K562 (cell line): ENCODE measurements at regions not wholly inside any gene's neighbourhood (a gene's known extent, or its start where the extent isn't known, plus 50 kb on each side); places are given as distances from the start of the nearest gene placed in this dataset.

Experiments
- ATAC-seq: fragments of 200-7000 bp; cut with Tn5 transposase; 3 replicates; pipeline ENCODE4 v1.9.1; 2020; ENCODE audit warnings: moderate library complexity
- BruUV-seq: library from RNA; stranded (reverse); fragments of 400-500 nt; replicated peaks from 2 replicates; lab custom pipeline; 2021; lab: Mats Ljungman, UMichigan
- CTCF ChIA-PET: fragments of 300-600 bp; formaldehyde crosslinking; extraction: SDS; loops from one replicate; lab custom pipeline; 2021; ENCODE audit warnings: low intra/inter-chr PET ratio; lab: Yijun Ruan, JAX
- POLR2A ChIA-PET: fragments of 300-600, 350-650 bp; sonication (Branson Sonifier 250); formaldehyde crosslinking; extraction: SDS; loops from one replicate; lab custom pipeline; 2021; ENCODE audit warnings: antibody characterized with exemption, inconsistent platforms; lab: Yijun Ruan, JAX
- DNase-seq, 4 experiments: peaks; one replicate each; pipeline versions ENCODE4 v3.0.0 to v3.0.0-alpha.2; 2011 to 2018; ENCODE audit warnings: low spot score in 3 of 4, mixed read lengths in 3 of 4; ENCODE audit errors: extremely low read depth in 1 of 4
- FAIRE-seq: peaks from 2 replicates; lab custom pipeline; 2011; peaks lifted over from hg19 to GRCh38; lab: Jason Lieb, UNC
- H2AFZ ChIP-seq: 2 replicates; pipeline ENCODE4 v1.6.0; 2011; ENCODE audit warnings: low read depth, low read length, control low read depth, inconsistent platforms
- H3K27ac ChIP-seq: fragments of 200-600 bp; 3 replicates; pipeline ENCODE4 v1.8.0; 2011; ENCODE audit warnings: low read depth, mild to moderate bottlenecking, control low read depth, inconsistent platforms, low read length, moderate library complexity, mixed read lengths; ENCODE audit errors: extremely low read depth
- H3K27me3 ChIP-seq, 2 experiments: fragments of 300-600 bp in 1 of 2; 2 replicates in 1 of 2; 3 replicates in 1 of 2; pipeline versions ENCODE4 v1.6.0 to v1.8.0; 2011; ENCODE audit warnings: inconsistent platforms in 2 of 2, low read length in 2 of 2, mild to moderate bottlenecking in 1 of 2, mixed read lengths in 1 of 2, moderate library complexity in 1 of 2; ENCODE audit not compliant: control insufficient read depth in 2 of 2, insufficient read depth in 2 of 2
- H3K36me3 ChIP-seq: fragments of 300-600 bp; 3 replicates; pipeline ENCODE4 v1.8.0; 2011; ENCODE audit warnings: mild to moderate bottlenecking, low read length, inconsistent platforms; ENCODE audit not compliant: control insufficient read depth, insufficient read depth
- H3K4me1 ChIP-seq, 2 experiments: fragments of 200-600 bp in 1 of 2; replicated peaks in 1 of 2; 2 replicates in 1 of 2; 3 replicates in 1 of 2; pipeline versions ENCODE4 v1.5.1 to v1.8.0; 2011; ENCODE audit warnings: inconsistent platforms in 2 of 2, low read length in 2 of 2, mild to moderate bottlenecking in 1 of 2, mixed read lengths in 1 of 2, moderate library complexity in 1 of 2; ENCODE audit not compliant: control insufficient read depth in 2 of 2, insufficient read depth in 2 of 2
- H3K4me2 ChIP-seq: 2 replicates; pipeline ENCODE4 v1.6.1; 2011; ENCODE audit warnings: low read length, control low read depth, inconsistent platforms, mixed read lengths; ENCODE audit not compliant: insufficient read depth
- H3K4me3 ChIP-seq: fragments of 200-600 bp; sonication (generic), shearing (Covaris generic); 2 replicates; pipeline ENCODE4 v1.5.1; 2016; ENCODE audit warnings: control low read depth, inconsistent platforms
- H3K79me2 ChIP-seq: fragments of 200-600 bp; 3 replicates; pipeline ENCODE4 v1.8.0; 2011; ENCODE audit warnings: low read length, inconsistent platforms; ENCODE audit not compliant: control insufficient read depth, insufficient read depth
- H3K9ac ChIP-seq, 2 experiments: 2 replicates each; pipeline versions ENCODE4 v1.6.0 to v1.6.1; 2011; ENCODE audit warnings: low read depth in 2 of 2, low read length in 2 of 2, control low read depth in 1 of 2, inconsistent platforms in 1 of 2, mild to moderate bottlenecking in 1 of 2, mixed read lengths in 1 of 2; ENCODE audit not compliant: insufficient read depth in 1 of 2
- H3K9me1 ChIP-seq: one replicate; pipeline ENCODE4 v1.6.0; 2011; ENCODE audit warnings: inconsistent platforms, mild to moderate bottlenecking, low read length, moderate library complexity; ENCODE audit not compliant: control insufficient read depth, insufficient read depth
- H3K9me3 ChIP-seq: replicated peaks from 2 replicates; pipeline ENCODE4 v1.5.1; 2011; ENCODE audit warnings: low read depth, low read length, inconsistent platforms; ENCODE audit not compliant: control insufficient read depth, insufficient read depth
- H4K20me1 ChIP-seq: replicated peaks from 2 replicates; pipeline ENCODE4 v1.6.1; 2011; ENCODE audit warnings: low read length, inconsistent platforms, mixed read lengths; ENCODE audit not compliant: control insufficient read depth, insufficient read depth
- BRF2 ChIP-seq: IDR thresholded peaks from 3 replicates; pipeline ENCODE4 v1.6.1; 2011; ENCODE audit warnings: borderline replicate concordance, mild to moderate bottlenecking; ENCODE audit not compliant: insufficient read length, insufficient read depth
- CCNT2 ChIP-seq: IDR thresholded peaks from 2 replicates; pipeline ENCODE4 v1.6.1; 2011; ENCODE audit warnings: borderline replicate concordance, low read depth, mild to moderate bottlenecking, moderate library complexity, mixed read lengths, low read length; ENCODE audit not compliant: insufficient read length; ENCODE audit errors: extremely low read depth
- FOS ChIP-seq: IDR thresholded peaks from 3 replicates; pipeline ENCODE4 v1.6.1; 2011; ENCODE audit not compliant: insufficient read length; ENCODE audit errors: extremely low read depth
- HNRNPL ChIP-seq: fragments of 200-400 bp; formaldehyde crosslinking; IDR thresholded peaks from 2 replicates; pipeline ENCODE4 v1.6.1; 2017; ENCODE audit warnings: low read depth, mild to moderate bottlenecking, low read length
- TBL1XR1 ChIP-seq, 2 experiments: IDR thresholded peaks; 2 replicates each; pipeline ENCODE4 v1.6.1; 2012; ENCODE audit warnings: improper control_type of control experiment in 2 of 2, low read length in 2 of 2, mild to moderate bottlenecking in 1 of 2
- TEAD2 ChIP-seq: fragments of 450-650 bp; IDR thresholded peaks from 2 replicates; pipeline ENCODE4 v1.6.1; 2016; ENCODE audit warnings: missing genetic modification characterization, control low read depth, missing compliant biosample characterization
- ZFP30 ChIP-seq: fragments of 250-450 bp; sonication (Bioruptor Pico); IDR thresholded peaks from 2 replicates; pipeline ENCODE4 v1.8.0; 2022; ENCODE audit warnings: moderate library complexity, mild to moderate bottlenecking, inconsistent platforms, borderline replicate concordance
- ZNF23 ChIP-seq: fragments of 250-450 bp; sonication (Bioruptor Pico); IDR thresholded peaks from 2 replicates; pipeline ENCODE4 v1.4.0; 2020; ENCODE audit warnings: mild to moderate bottlenecking
- ZNF253 ChIP-seq: fragments of 250-450 bp; sonication (Bioruptor Pico); conservative IDR thresholded peaks from 2 replicates; pipeline ENCODE4 v1.6.1; 2021; ENCODE audit warnings: mild to moderate bottlenecking
- WGBS: fragments of 100-300 bp; shearing (Covaris generic); methylation state at CpG from one replicate; pipeline ENCODE4 v1.1.6; 2016; ENCODE audit warnings: low coverage, mixed read lengths; ENCODE audit not compliant: insufficient coverage; ENCODE audit errors: missing lambda C conversion rate; 5-methylcytosine and 5-hydroxymethylcytosine counted together
- in situ Hi-C: fragments of 300-500 bp; cut with MboI; formaldehyde crosslinking; loops from 4 replicates; pipeline ENCODE4 v1.15.0; 2018; ENCODE audit warnings: inconsistent platforms, mixed read lengths
- intact Hi-C: fragments of 100-400 bp; cut with micrococcal nuclease; formaldehyde crosslinking; loops from 2 replicates; pipeline ENCODE4 v1.14.2; 2022
- TF ChIP-seq, protein P1 (sequence below): fragments of 450-650 bp; IDR thresholded peaks from 2 replicates; pipeline ENCODE4 v1.6.1; 2016; ENCODE audit warnings: mild to moderate bottlenecking, moderate library complexity

- ChIA-PET POLR2A (interaction anchor here (0.7 kb wide), 1 partner anchor 101 kb away, joined by 3 read pairs; no protein-coding TSS in a partner anchor), CTCF (no interaction called here)
- DNase-seq (no peak), ATAC-seq (no peak), FAIRE-seq (no peak)
- in situ Hi-C loops (no loop called here), intact Hi-C loops (no loop called here)
- H3K9ac ChIP-seq: no peak overlapping the region
- H4K20me1 ChIP-seq: no peaks in the 10 kb centered on the region
- H2AFZ ChIP-seq: no peak overlapping the region
- H3K4me2 ChIP-seq: no peak overlapping the region
- H3K9me1 ChIP-seq: no peaks in the 10 kb centered on the region
- no peak overlapping the region for H3K4me3 ChIP-seq
- no TSS peak for BruUV-seq
- no peaks in the 10 kb centered on the region for H3K27me3 ChIP-seq
- no peaks in the 10 kb centered on the region for H3K4me1 ChIP-seq
- WGBS: 8% methylated on average over 3 of the region's 3 CpGs
- no peaks in the 10 kb centered on the region for H3K36me3 ChIP-seq
- H3K27ac ChIP-seq: no peak overlapping the region
- H3K9me3 ChIP-seq: no peaks in the 10 kb centered on the region
- no peaks in the 10 kb centered on the region for H3K79me2 ChIP-seq
- TF ChIP-seq TBL1XR1 (IDR thresholded peaks at IDR 0.05; ENCODE audit: low read length in 2 of 2) (no peak), ZNF23 (CRISPR knock-in tag) (no peak), FOS (no peak), HNRNPL (no peak), BRF2 (no peak), ZNF253 (CRISPR knock-in tag) (no peak), ZFP30 (no peak), CCNT2 (no peak), TEAD2 (no peak)
- TF ChIP-seq, protein P1, sequence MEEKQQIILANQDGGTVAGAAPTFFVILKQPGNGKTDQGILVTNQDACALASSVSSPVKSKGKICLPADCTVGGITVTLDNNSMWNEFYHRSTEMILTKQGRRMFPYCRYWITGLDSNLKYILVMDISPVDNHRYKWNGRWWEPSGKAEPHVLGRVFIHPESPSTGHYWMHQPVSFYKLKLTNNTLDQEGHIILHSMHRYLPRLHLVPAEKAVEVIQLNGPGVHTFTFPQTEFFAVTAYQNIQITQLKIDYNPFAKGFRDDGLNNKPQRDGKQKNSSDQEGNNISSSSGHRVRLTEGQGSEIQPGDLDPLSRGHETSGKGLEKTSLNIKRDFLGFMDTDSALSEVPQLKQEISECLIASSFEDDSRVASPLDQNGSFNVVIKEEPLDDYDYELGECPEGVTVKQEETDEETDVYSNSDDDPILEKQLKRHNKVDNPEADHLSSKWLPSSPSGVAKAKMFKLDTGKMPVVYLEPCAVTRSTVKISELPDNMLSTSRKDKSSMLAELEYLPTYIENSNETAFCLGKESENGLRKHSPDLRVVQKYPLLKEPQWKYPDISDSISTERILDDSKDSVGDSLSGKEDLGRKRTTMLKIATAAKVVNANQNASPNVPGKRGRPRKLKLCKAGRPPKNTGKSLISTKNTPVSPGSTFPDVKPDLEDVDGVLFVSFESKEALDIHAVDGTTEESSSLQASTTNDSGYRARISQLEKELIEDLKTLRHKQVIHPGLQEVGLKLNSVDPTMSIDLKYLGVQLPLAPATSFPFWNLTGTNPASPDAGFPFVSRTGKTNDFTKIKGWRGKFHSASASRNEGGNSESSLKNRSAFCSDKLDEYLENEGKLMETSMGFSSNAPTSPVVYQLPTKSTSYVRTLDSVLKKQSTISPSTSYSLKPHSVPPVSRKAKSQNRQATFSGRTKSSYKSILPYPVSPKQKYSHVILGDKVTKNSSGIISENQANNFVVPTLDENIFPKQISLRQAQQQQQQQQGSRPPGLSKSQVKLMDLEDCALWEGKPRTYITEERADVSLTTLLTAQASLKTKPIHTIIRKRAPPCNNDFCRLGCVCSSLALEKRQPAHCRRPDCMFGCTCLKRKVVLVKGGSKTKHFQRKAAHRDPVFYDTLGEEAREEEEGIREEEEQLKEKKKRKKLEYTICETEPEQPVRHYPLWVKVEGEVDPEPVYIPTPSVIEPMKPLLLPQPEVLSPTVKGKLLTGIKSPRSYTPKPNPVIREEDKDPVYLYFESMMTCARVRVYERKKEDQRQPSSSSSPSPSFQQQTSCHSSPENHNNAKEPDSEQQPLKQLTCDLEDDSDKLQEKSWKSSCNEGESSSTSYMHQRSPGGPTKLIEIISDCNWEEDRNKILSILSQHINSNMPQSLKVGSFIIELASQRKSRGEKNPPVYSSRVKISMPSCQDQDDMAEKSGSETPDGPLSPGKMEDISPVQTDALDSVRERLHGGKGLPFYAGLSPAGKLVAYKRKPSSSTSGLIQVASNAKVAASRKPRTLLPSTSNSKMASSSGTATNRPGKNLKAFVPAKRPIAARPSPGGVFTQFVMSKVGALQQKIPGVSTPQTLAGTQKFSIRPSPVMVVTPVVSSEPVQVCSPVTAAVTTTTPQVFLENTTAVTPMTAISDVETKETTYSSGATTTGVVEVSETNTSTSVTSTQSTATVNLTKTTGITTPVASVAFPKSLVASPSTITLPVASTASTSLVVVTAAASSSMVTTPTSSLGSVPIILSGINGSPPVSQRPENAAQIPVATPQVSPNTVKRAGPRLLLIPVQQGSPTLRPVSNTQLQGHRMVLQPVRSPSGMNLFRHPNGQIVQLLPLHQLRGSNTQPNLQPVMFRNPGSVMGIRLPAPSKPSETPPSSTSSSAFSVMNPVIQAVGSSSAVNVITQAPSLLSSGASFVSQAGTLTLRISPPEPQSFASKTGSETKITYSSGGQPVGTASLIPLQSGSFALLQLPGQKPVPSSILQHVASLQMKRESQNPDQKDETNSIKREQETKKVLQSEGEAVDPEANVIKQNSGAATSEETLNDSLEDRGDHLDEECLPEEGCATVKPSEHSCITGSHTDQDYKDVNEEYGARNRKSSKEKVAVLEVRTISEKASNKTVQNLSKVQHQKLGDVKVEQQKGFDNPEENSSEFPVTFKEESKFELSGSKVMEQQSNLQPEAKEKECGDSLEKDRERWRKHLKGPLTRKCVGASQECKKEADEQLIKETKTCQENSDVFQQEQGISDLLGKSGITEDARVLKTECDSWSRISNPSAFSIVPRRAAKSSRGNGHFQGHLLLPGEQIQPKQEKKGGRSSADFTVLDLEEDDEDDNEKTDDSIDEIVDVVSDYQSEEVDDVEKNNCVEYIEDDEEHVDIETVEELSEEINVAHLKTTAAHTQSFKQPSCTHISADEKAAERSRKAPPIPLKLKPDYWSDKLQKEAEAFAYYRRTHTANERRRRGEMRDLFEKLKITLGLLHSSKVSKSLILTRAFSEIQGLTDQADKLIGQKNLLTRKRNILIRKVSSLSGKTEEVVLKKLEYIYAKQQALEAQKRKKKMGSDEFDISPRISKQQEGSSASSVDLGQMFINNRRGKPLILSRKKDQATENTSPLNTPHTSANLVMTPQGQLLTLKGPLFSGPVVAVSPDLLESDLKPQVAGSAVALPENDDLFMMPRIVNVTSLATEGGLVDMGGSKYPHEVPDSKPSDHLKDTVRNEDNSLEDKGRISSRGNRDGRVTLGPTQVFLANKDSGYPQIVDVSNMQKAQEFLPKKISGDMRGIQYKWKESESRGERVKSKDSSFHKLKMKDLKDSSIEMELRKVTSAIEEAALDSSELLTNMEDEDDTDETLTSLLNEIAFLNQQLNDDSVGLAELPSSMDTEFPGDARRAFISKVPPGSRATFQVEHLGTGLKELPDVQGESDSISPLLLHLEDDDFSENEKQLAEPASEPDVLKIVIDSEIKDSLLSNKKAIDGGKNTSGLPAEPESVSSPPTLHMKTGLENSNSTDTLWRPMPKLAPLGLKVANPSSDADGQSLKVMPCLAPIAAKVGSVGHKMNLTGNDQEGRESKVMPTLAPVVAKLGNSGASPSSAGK: no peak
These were observed 152.4 kb downstream of the VRK1 start for GRCh38 chr14:96949594-96949993.
